ENCODE measurements at regions not wholly inside any gene's neighbourhood (a gene's known extent, or its start where the extent isn't known, plus 50 kb on each side); places are given as distances from the start of the nearest gene placed in this dataset.
A peak's percentile ranks its signal among the peaks of the same experiment; 100 is the strongest.

DNA sequence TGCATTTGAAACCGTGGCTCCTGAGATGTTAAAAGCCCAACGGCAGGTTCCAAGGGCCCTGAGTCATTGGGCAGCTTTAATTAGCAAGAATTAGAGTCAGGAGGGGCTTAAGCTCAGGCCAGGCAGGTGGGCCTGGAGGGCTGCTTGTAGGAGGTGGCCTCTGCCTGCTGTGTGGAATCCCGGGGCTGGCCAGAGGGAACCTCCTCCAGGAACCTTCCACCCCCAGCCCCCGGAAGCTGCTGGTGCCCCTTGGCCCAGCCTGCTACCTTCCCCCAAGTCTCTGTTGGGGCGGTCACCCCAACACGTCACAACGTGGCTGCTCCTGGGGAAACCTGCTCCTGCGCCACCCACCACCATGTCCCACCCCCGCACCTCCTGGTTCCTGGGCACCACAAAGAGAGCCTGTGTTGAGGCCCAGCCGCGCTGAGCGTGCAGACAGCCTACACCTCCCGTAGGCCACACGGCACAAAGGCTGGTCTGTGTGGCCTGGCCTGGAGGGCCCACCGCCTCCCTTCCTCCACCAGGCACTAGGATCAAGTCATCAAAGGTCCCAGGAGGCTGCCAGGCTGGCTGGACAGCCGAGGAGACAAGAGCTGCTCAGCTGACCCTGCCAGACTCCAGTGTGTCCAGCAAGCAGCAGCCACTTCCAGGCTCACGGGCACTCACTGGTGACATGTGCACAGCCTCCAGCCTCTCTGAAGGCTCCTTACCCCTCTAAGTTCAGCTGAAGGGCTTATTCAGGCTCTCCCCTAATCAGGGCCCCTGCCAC is 86.3 kb downstream of the SNX5 start (continued):
- TF ChIP-seq MYC (CRISPR knock-in tag; IDR thresholded peaks at IDR 0.05; ENCODE audit: borderline replicate concordance) (peak; percentile 81; the same call in 1 of the 2 replicates), ZNF607 (CRISPR knock-in tag; IDR thresholded peaks at IDR 0.05; ENCODE audit: borderline replicate concordance) (no peak), SKIL (CRISPR knock-in tag; IDR thresholded peaks at IDR 0.05; ENCODE audit: borderline replicate concordance) (peak; percentile 77), FOXA1 (IDR thresholded peaks at IDR 0.05) (no peak), FOXA1 (CRISPR knock-in tag; IDR thresholded peaks at IDR 0.05) (peak; percentile 39; the same call in 1 of the 2 replicates), MED1 (CRISPR knock-in tag; IDR thresholded peaks at IDR 0.05) (peak; percentile 67; the same call in 1 of the 2 replicates), RXRA (CRISPR knock-in tag; IDR thresholded peaks at IDR 0.05) (peak; percentile 95), SP1 (IDR thresholded peaks at IDR 0.05) (no peak), SP1 (CRISPR knock-in tag; IDR thresholded peaks at IDR 0.05) (0 out of 2 replicates have a peak, but pooled peaks have one; percentile 50), ZNF275 (CRISPR knock-in tag; IDR thresholded peaks at IDR 0.05; ENCODE audit: borderline replicate concordance) (no peak), AFF4 (CRISPR knock-in tag; IDR thresholded peaks at IDR 0.05) (peak; percentile 49; the same call in 1 of the 2 replicates), SRSF1 (optimal IDR thresholded peaks at IDR 0.05; ENCODE audit: low read depth, low read length) (peak; percentile 99), ZNF639 (CRISPR knock-in tag; conservative IDR thresholded peaks at IDR 0.05) (0 out of 2 replicates have a peak, but pooled peaks have one; percentile 28), HMG20B (CRISPR knock-in tag; conservative IDR thresholded peaks at IDR 0.05) (peak; percentile 37), ZMYM2 (CRISPR knock-in tag; IDR thresholded peaks at IDR 0.05) (no peak; the same call in 1 of the 2 replicates), GFI1 (CRISPR knock-in tag; IDR thresholded peaks at IDR 0.05; ENCODE audit: borderline replicate concordance) (no peak; the same call in 1 of the 2 replicates), LCORL (IDR thresholded peaks at IDR 0.05) (no peak), LCORL (CRISPR knock-in tag; IDR thresholded peaks at IDR 0.05) (no peak), ZNF547 (CRISPR knock-in tag; IDR thresholded peaks at IDR 0.05) (peak; percentile 85; the same call in 1 of the 2 replicates)
- TF ChIP-seq, protein P1, sequence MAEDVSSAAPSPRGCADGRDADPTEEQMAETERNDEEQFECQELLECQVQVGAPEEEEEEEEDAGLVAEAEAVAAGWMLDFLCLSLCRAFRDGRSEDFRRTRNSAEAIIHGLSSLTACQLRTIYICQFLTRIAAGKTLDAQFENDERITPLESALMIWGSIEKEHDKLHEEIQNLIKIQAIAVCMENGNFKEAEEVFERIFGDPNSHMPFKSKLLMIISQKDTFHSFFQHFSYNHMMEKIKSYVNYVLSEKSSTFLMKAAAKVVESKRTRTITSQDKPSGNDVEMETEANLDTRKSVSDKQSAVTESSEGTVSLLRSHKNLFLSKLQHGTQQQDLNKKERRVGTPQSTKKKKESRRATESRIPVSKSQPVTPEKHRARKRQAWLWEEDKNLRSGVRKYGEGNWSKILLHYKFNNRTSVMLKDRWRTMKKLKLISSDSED (CRISPR knock-in tag; IDR thresholded peaks at IDR 0.05): no peak

Measured in HepG2 (cell line).